Stomach smooth muscle (tissue), 2 donors: ENCODE measurements at regions not wholly inside any gene's neighbourhood (a gene's known extent, or its start where the extent isn't known, plus 50 kb on each side); places are given as distances from the start of the nearest gene placed in this dataset.

Source experiments
- H3K27ac ChIP-seq: one replicate; pipeline ENCODE4 v1.7.0; 2013; ENCODE audit warnings: mild to moderate bottlenecking, low read length, inconsistent platforms
- H3K27me3 ChIP-seq, 2 donors: one replicate each; pipeline ENCODE4 v1.7.0; 2013; ENCODE audit warnings: low read length in 2 of 2; ENCODE audit not compliant: insufficient read depth in 2 of 2, control insufficient read depth in 1 of 2
- H3K36me3 ChIP-seq, 2 donors: one replicate each; pipeline ENCODE4 v1.7.0; 2013; ENCODE audit warnings: low read length in 2 of 2; ENCODE audit not compliant: control insufficient read depth in 2 of 2, insufficient read depth in 2 of 2
- H3K4me1 ChIP-seq: one replicate; pipeline ENCODE4 v1.7.0; 2013; ENCODE audit warnings: low read length; ENCODE audit not compliant: control insufficient read depth, insufficient read depth
- H3K4me3 ChIP-seq, 2 donors: one replicate each; pipeline ENCODE4 v1.7.0; 2013; ENCODE audit warnings: low read length in 2 of 2
- H3K9ac ChIP-seq, 2 donors: one replicate each; pipeline ENCODE4 v1.7.0; 2013; ENCODE audit warnings: low read length in 2 of 2, mild to moderate bottlenecking in 1 of 2
- H3K9me3 ChIP-seq, 2 donors: one replicate each; pipeline ENCODE4 v1.7.0; 2013; ENCODE audit warnings: low read length in 2 of 2; ENCODE audit not compliant: control insufficient read depth in 2 of 2
- donor health status: healthy.
- donor health status: Pancreatic carcinoma.

DNA sequence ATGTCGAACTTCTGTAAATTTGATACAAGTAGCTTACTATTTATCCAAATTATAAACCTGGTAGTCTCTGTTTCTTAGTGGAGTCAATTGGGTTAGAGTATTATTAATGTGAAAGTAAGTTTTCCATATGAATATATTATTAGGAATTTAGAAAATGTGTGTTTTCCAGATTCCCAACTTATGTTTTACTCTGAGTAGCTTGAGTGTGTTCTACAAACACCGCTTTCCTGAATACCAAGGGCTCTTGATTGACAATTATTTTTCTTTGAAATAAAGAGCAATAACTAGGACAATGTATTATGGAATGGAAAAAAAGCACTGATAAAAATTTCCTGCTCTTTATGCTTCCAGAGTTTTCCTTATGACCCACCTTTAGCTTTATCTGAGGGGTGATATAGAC lies 233.6 kb downstream of the POSTN start:
- H3K9ac ChIP-seq: no peak overlapping the region
- no peaks in the 10 kb centered on the region for H3K36me3 ChIP-seq
- no peaks in the 10 kb centered on the region for H3K4me1 ChIP-seq
- H3K9me3 ChIP-seq: no peaks in the 10 kb centered on the region
- H3K27me3 ChIP-seq: no peaks in the 10 kb centered on the region
- no peak overlapping the region for H3K4me3 ChIP-seq
- H3K27ac ChIP-seq: no peak overlapping the region

DNA sequence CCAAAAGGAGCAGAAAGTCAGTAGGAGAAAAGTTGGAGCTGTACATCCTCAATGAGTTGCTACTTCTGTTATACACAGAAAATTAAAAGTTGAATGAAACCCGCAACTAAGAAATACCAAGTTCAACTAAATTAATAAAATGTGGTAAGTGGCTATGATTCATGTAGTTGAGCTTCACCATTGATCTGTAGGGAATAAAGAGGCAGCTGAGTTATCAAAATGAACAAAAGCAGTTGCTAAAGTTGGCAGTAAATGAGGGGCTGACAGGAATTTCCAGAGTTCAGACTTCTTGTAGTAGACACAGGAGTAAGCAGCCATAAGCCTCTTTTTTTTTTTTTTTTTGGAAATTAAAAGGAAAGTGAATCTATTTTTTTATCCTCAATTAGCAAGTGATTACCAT lies 234.6 kb downstream of the POSTN start:
- H3K4me1 ChIP-seq: no peaks in the 10 kb centered on the region
- no peaks in the 10 kb centered on the region for H3K27me3 ChIP-seq
- H3K9me3 ChIP-seq: no peaks in the 10 kb centered on the region
- H3K36me3 ChIP-seq: no peaks in the 10 kb centered on the region
- H3K4me3 ChIP-seq: no peak overlapping the region
- no peak overlapping the region for H3K27ac ChIP-seq
- no peak overlapping the region for H3K9ac ChIP-seq

DNA sequence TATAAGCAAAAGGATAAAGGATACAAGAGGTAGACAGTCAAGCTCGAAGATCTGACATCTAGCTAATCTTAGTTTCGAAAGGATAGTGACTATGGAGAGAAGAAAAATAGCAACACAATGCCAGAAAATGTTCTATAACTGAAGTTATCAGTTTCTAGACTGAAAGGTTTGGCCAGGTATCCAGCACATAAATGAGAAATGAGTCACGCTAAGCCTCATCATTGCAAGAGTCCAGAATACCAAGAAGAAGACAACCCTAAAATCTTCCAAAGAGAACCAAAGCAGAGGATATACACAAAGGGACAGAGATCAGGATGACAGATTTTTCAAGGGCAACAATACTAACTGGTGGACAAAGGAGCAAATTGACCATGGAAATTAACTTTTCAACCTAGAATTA lies 237.0 kb downstream of the POSTN start:
- Histone ChIP-seq H3K27ac (no peak overlapping the region), H3K4me1 (no peaks in the 10 kb centered on the region), H3K9ac (no peak overlapping the region), H3K27me3 (no peaks in the 10 kb centered on the region), H3K4me3 (no peak overlapping the region), H3K9me3 (no peaks in the 10 kb centered on the region), H3K36me3 (no peaks in the 10 kb centered on the region)

DNA sequence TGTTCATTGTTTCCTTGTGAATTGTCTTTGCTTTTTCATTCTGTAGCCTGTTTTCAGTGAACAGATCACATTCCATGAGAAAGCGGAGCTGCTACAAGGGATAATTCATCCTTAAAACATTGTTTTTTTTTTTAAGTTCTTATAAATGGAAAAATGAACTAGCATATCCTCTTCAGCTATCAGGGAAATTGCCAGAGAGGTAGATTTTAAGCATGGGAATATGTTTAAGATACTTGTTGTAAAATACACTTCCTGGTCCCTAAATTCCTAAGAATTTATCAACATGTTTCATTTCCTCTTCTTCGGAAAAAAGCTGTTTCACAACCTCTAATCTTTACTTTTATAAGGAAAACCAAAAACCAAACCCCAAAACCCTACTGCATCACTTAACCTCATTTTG lies 238.0 kb downstream of the POSTN start:
- H3K27ac ChIP-seq: no peak overlapping the region
- no peak overlapping the region for H3K9ac ChIP-seq
- H3K4me3 ChIP-seq: no peak overlapping the region
- no peaks in the 10 kb centered on the region for H3K27me3 ChIP-seq
- H3K36me3 ChIP-seq: no peaks in the 10 kb centered on the region
- H3K9me3 ChIP-seq: no peaks in the 10 kb centered on the region
- no peaks in the 10 kb centered on the region for H3K4me1 ChIP-seq

DNA sequence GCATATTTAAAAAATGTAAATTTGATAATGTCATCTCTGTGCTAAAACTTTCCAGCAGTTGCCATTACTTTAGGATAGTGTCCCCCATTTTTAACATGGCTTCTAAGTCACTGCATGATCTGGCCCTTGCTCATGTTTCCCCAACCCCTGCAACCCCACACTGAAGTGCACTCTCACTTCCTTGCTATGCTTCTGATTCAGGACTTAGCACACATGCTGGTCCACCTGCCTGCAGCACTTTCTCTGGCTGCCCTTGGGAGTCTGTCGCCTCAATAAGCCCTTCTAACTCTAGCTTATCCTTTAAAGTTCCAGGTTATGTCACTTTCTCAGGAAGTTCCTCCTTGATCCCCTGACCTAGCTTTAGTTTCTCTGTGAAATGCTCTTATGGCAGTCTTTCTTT lies 241.0 kb downstream of the POSTN start:
- H3K27me3 ChIP-seq: no peaks in the 10 kb centered on the region
- H3K9ac ChIP-seq: no peak overlapping the region
- H3K27ac ChIP-seq: no peak overlapping the region
- no peaks in the 10 kb centered on the region for H3K4me1 ChIP-seq
- H3K9me3 ChIP-seq: no peaks in the 10 kb centered on the region
- no peaks in the 10 kb centered on the region for H3K36me3 ChIP-seq
- no peak overlapping the region for H3K4me3 ChIP-seq

DNA sequence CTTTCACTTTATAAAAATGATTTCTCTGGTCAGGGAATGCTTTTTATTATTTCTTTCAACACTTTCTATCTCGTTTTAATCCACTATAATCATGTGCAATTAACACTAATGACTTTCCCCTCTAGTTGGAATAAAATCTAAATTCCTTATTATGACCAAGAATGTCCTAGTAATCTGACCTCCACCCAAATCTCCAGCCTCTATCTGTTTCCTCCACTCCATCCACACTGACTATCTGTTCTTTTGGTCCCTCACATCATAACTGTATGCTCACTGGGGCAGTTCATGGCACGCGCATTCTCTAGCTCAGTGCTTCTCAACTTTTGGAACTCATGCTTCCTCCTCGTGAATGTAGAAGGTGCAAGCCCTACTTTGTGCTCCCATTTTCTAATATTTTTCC lies 244.7 kb downstream of the POSTN start:
- Histone ChIP-seq H3K27ac (no peak overlapping the region), H3K36me3 (no peaks in the 10 kb centered on the region), H3K4me3 (no peak overlapping the region), H3K9me3 (no peaks in the 10 kb centered on the region), H3K4me1 (no peaks in the 10 kb centered on the region), H3K9ac (no peak overlapping the region), H3K27me3 (no peaks in the 10 kb centered on the region)

DNA sequence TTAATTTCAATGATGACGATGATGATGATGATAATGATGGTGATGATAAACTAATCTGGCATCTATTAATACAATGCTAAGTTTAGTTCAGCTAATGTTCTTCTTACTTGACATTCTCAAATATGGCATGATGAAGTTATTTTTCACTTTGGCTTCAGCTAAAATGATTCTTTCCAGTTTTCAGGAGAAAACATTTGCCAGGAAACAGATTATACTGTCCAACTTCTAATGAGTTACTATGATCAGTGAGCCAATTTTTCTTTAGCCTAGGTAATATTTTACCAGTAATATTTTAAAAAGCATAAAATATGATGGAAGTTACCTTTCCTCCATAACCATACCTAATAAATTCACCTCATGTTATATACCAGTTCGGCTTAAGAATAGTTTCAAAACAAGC lies 245.7 kb upstream of the CSNK1A1L start:
- no peak overlapping the region for H3K27ac ChIP-seq
- no peak overlapping the region for H3K4me3 ChIP-seq

DNA sequence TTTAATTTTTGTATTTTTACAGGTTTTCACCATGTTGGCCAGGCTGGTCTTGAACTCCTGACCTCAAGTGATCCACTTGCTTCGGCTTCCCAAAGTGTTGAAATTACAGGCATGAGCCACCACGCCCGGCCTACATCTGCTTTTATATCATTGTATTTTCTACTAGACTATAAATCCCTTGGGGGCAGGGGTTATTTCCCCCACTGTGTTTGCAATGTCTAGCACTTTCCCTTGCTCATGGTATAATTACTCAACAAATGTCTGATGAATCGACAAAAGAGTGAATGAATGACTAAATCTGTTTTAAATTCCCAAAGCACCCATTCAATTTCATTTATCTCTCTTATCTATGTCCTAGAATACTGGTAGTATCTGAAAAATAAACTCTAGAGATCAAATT lies 244.5 kb upstream of the CSNK1A1L start:
- H3K27ac ChIP-seq: no peak overlapping the region
- H3K9ac ChIP-seq: no peak overlapping the region
- H3K9me3 ChIP-seq: no peaks in the 10 kb centered on the region
- H3K4me3 ChIP-seq: no peak overlapping the region
- no peaks in the 10 kb centered on the region for H3K36me3 ChIP-seq
- no peaks in the 10 kb centered on the region for H3K4me1 ChIP-seq
- no peaks in the 10 kb centered on the region for H3K27me3 ChIP-seq

More for the DNA sequence above, 245.7 kb upstream of the CSNK1A1L start:
- no peaks in the 10 kb centered on the region for H3K27me3 ChIP-seq
- H3K4me1 ChIP-seq: no peaks in the 10 kb centered on the region
- H3K9ac ChIP-seq: no peak overlapping the region
- no peaks in the 10 kb centered on the region for H3K9me3 ChIP-seq
- no peaks in the 10 kb centered on the region for H3K36me3 ChIP-seq

DNA sequence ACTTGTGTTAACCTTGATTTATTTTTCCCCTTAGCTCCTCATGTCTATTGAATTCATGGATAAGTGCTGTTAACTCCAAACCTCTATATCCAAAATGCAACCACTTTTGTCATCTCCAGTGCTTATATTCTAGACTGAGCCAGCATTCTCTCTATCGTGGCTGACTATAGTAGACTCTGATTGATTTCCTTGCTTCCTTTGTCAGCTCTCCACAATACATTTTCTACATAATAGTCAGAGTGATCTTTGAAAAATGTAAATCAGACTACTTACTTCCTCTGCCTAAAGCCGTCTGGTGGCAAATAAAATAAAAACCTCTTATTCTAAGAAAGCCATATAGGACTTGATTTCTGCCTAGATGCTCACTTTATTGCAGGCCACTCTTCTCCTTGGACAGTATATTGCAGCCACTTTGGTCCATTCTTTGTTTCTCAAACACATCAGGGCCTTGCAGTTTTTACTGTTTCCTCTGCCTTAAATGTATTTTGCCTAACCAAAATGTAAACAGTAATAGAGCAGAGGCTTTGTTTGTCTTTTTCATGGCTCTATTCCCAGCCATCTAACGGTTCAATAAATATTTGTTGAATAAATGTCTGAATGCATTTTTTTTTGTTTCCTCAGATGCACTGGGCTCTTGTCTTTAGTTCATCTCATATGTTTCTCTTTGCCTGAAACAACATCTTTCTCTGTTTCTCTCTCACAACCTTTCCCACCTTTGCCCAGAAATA lies 243.6 kb upstream of the CSNK1A1L start:
- Histone ChIP-seq H3K9me3 (no peaks in the 10 kb centered on the region), H3K9ac (no peak overlapping the region), H3K4me3 (no peak overlapping the region), H3K36me3 (no peaks in the 10 kb centered on the region), H3K4me1 (no peaks in the 10 kb centered on the region), H3K27me3 (no peaks in the 10 kb centered on the region), H3K27ac (no peak overlapping the region)

DNA sequence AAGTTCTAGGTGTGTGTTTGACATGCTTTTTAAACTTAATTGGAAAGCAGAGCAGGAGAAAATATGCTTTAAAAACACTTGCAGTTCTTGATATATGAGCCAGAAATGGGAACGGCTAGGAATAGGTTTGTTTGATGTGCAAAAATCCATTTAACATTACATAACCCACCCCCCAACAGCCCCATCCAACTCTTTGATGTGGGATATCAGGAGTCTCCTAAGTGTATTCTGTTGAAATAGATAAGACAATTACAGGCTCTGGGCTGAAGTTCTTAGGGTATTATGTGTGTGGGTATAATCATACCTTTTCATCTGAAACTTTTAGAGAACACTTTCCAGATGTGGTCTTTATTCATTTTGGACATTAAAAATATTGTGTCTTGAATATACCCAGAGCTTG lies 240.4 kb upstream of the CSNK1A1L start:
- Histone ChIP-seq H3K4me1 (no peaks in the 10 kb centered on the region), H3K9me3 (no peaks in the 10 kb centered on the region), H3K27me3 (no peaks in the 10 kb centered on the region), H3K27ac (no peak overlapping the region), H3K9ac (no peak overlapping the region), H3K4me3 (no peak overlapping the region), H3K36me3 (no peaks in the 10 kb centered on the region)

DNA sequence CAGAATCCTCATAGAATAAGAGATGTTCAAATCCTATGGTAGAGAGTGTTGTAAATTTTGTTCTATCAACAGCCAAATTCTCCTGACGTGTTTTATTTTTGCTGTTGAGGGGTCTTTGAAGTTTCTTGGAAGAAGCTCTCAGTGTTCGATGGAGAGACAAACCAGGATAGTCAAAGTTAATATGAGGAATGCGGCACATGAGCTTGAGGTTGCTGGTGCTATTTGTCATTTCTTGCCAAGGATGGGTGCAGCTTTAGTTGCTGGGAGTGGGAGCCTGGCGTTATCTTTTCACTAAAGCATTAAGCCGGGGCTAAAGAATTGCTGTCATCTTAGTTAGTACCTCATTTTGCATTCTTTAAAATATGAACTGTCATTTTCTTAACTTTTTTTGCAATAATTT lies 239.9 kb upstream of the CSNK1A1L start:
- Histone ChIP-seq H3K36me3 (no peaks in the 10 kb centered on the region), H3K9me3 (no peaks in the 10 kb centered on the region), H3K27me3 (no peaks in the 10 kb centered on the region), H3K9ac (no peak overlapping the region), H3K4me3 (no peak overlapping the region), H3K4me1 (no peaks in the 10 kb centered on the region), H3K27ac (no peak overlapping the region)
